PC-3 (cell line): ENCODE measurements at regions not wholly inside any gene's neighbourhood (a gene's known extent, or its start where the extent isn't known, plus 50 kb on each side); places are given as distances from the start of the nearest gene placed in this dataset.

Experiments used
- EZH2 ChIP-seq: fragments of 300-600 bp; sonication (generic); IDR thresholded peaks from one replicate; pipeline ENCODE4 v1.6.1; 2017; ENCODE audit warnings: antibody characterized with exemption, mild to moderate bottlenecking, low read length; ENCODE audit not compliant: unreplicated experiment
- TF ChIP-seq, protein P1 (sequence below): fragments of 300-600 bp; sonication (generic); conservative IDR thresholded peaks from 2 replicates; pipeline ENCODE4 v1.5.1; 2017; ENCODE audit warnings: antibody characterized with exemption, low read depth, mild to moderate bottlenecking, low read length

DNA sequence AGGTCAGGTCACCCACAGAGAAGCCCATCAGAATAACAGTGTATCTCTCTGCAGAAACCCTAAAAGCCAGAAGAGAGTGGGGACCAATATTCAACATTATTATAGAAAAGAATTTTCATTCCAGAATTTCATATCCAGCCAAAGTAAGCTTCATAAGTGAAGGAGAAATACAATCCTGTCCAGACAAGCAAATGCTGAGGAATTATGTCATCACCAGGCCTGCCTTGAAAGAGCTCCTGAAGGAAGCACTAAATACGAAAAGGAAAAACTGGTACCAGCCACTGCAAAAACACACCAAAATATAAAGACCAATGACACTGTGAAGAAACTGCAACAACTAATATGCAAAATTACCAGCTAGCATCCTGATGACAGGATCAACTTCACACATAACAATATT is 260.0 kb upstream of the KYNU start:
- TF ChIP-seq EZH2 = no peak
- TF ChIP-seq, protein P1, sequence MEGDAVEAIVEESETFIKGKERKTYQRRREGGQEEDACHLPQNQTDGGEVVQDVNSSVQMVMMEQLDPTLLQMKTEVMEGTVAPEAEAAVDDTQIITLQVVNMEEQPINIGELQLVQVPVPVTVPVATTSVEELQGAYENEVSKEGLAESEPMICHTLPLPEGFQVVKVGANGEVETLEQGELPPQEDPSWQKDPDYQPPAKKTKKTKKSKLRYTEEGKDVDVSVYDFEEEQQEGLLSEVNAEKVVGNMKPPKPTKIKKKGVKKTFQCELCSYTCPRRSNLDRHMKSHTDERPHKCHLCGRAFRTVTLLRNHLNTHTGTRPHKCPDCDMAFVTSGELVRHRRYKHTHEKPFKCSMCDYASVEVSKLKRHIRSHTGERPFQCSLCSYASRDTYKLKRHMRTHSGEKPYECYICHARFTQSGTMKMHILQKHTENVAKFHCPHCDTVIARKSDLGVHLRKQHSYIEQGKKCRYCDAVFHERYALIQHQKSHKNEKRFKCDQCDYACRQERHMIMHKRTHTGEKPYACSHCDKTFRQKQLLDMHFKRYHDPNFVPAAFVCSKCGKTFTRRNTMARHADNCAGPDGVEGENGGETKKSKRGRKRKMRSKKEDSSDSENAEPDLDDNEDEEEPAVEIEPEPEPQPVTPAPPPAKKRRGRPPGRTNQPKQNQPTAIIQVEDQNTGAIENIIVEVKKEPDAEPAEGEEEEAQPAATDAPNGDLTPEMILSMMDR = no peak
